Kidney epithelial cell (primary cell): ENCODE measurements at regions not wholly inside any gene's neighbourhood (a gene's known extent, or its start where the extent isn't known, plus 50 kb on each side); places are given as distances from the start of the nearest gene placed in this dataset.
"Not testable (repeated sequence)": the region's sequence is repeated elsewhere in the genome, so short reads cannot be mapped to it uniquely, and the experiment has no call there.

ENCODE experiments used
- DNase-seq: peaks from one replicate; pipeline ENCODE4 v3.0.0-alpha.2; 2010; ENCODE audit warnings: low read depth
- H3K27me3 ChIP-seq: 2 replicates; pipeline ENCODE4 v1.6.0; 2011; ENCODE audit warnings: low read length; ENCODE audit not compliant: control insufficient read depth, insufficient read depth
- H3K36me3 ChIP-seq: 2 replicates; pipeline ENCODE4 v1.5.1; 2011; ENCODE audit warnings: low read length; ENCODE audit not compliant: control insufficient read depth, insufficient read depth
- H3K4me3 ChIP-seq: 2 replicates; pipeline ENCODE4 v1.5.1; 2011; ENCODE audit warnings: low read depth, mild to moderate bottlenecking, control low read depth, low read length
- TF ChIP-seq, protein P1 (sequence below): IDR thresholded peaks from 2 replicates; pipeline ENCODE4 v1.5.1; 2011; ENCODE audit warnings: mild to moderate bottlenecking, moderate library complexity, low read length, control low read depth, inconsistent platforms; ENCODE audit not compliant: insufficient read depth, poor library complexity, severe bottlenecking

DNA sequence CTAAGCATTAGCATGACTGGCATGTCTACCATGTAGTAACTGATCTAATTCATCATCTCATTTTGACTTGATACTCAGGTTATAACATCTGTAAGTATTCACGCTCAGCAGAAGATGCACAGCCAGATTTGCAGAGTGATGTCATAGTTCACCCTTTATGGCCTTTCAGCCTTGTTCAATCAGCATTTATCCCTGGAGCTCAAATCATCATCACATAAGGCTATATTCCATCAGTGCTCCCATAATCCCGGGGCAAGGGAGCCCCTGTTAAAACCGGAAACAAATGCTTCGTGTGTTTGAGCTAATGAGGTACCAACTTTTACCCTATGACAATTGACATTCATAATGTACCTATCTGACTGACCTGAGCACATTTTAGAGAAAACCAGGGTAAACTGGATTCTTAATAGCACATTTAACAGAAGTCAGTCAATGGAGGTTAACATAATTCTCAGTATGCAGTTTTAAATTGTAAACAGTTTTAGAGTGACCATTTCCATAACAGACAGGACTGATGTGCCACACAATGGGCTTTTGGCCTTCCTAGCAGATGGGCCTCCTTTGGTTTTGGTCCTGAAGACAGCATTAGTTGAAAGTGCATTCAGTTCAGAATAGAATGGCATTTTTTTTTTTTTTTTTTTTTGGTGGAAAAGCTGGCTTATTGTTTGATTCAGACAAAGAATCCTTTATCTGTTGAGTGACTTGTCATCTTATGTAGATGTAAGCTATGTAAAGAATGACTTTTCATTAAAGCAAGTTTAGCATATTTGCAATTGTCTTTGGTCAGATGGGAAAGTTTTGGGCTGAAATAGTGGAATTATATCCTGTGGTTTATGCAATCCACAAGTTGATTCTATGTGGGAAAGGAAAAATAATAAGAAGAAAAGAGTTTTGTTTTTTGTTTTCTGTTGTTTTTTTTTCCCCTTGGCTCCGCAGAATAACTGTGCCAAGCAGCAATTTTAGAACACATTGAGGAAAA, 866.0 kb upstream of the ACVR2A start:
- no peaks in the 10 kb centered on the region for H3K27me3 ChIP-seq
- no peaks in the 10 kb centered on the region for H3K36me3 ChIP-seq
- no peak for DNase-seq
- no peak overlapping the region for H3K4me3 ChIP-seq
- TF ChIP-seq, protein P1, sequence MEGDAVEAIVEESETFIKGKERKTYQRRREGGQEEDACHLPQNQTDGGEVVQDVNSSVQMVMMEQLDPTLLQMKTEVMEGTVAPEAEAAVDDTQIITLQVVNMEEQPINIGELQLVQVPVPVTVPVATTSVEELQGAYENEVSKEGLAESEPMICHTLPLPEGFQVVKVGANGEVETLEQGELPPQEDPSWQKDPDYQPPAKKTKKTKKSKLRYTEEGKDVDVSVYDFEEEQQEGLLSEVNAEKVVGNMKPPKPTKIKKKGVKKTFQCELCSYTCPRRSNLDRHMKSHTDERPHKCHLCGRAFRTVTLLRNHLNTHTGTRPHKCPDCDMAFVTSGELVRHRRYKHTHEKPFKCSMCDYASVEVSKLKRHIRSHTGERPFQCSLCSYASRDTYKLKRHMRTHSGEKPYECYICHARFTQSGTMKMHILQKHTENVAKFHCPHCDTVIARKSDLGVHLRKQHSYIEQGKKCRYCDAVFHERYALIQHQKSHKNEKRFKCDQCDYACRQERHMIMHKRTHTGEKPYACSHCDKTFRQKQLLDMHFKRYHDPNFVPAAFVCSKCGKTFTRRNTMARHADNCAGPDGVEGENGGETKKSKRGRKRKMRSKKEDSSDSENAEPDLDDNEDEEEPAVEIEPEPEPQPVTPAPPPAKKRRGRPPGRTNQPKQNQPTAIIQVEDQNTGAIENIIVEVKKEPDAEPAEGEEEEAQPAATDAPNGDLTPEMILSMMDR = no peak

DNA sequence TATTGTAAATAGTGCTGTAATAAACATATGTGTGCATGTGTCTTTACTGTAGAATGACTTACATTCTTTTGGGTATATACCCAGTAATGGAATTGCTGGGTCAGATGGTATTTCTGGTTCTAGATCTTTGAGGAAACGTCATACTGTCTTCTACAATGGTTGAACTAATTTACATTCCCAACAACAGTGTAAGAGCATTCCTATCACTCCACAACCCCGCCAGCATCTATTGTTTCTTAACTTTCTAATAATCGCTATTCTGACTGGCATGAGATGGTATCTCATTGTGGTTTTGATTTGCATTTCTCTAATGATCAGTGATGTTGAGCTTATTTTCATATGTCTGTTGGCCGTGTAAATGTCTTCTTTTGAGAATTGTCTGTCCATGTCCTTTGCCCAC, 873.8 kb upstream of the ACVR2A start:
- not testable (repeated sequence) for H3K4me3 ChIP-seq, DNase-seq, H3K36me3 ChIP-seq, H3K27me3 ChIP-seq

DNA sequence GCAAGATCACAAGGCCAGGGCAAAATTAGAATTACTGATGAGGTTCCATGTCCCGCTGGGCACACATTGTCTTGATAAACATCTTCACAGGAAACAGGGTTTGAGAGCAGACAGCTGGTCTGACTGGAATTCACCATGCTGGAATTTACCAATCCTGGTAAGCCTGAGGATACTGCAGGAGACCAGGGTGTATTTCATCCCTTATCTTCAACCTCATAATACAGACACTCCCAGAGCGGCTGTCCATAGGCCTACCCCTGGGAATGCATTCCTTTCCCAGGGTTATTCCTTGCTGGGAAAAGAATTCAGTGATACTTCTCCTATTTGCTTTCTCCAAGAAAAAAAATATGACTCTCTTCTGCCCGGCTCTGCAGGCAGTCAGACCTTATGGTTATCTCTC, 875.1 kb upstream of the ACVR2A start:
- H3K36me3 ChIP-seq, H3K4me3 ChIP-seq, H3K27me3 ChIP-seq, DNase-seq: not testable (repeated sequence)

DNA sequence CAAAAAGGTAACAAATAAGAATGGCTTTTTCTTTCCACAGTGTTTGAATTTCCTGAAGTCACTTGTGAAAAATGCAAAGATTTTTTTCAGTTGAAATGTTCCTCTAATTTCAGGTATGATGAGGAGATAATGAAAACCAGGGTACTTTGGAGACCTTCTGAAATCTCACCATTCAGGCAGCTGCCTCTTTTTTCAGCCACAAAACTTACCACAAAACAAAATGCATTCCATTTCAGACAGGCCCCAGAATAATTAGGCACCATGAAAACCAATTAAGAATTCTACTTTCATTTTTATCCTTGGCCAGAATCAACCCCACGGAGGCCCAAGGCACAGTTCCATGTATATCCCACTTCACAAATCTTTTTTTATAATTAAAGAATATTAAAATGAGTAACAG, 880.3 kb upstream of the ACVR2A start:
- DNase-seq = no peak
- no peaks in the 10 kb centered on the region for H3K36me3 ChIP-seq
- H3K4me3 ChIP-seq = no peak overlapping the region
- TF ChIP-seq, protein P1 = no peak
- H3K27me3 ChIP-seq = no peaks in the 10 kb centered on the region

DNA sequence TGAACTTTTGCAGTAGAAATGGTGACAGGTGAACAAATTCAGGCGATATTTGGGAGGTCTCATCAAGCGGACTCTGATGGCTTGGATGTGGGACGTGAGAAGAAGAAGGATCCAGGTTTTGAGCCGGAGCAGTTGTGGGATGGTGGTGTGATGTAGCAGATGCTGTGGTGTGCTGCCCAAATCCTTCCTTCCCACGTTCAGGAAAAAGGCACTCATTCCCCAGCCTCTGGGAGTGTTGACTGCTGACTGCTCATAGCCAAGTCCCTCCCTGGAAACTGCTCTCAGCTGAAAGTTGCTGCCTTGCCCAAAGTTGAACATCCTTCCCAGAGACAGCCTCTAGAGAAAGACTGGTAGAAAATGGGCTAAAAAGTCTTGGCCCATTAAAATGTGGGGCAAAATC, 890.3 kb upstream of the ACVR2A start:
- TF ChIP-seq, protein P1 = no peak
- H3K4me3 ChIP-seq = no peak overlapping the region
- no peaks in the 10 kb centered on the region for H3K27me3 ChIP-seq
- no peak for DNase-seq
- no peaks in the 10 kb centered on the region for H3K36me3 ChIP-seq

DNA sequence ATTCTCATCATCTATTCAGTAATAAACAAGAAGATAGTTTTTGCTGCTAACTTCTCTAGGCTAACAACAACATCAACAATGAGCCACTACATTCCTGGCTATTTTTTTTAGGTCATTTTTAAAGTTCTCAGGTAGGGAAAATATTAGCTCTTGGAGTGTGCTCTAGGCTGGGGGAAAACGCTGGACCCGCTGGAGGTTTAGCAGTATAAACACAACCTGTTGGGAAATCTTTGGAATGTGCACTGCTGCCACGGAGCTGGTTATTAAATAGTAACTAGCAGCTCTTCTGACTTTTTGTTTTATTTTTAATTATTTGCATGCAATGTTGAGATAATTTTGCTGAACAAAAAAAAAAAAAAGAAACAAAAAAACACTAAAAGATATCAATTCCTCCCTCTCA, 892.1 kb upstream of the ACVR2A start:
- Histone ChIP-seq H3K36me3 (no peaks in the 10 kb centered on the region), H3K4me3 (no peak overlapping the region), H3K27me3 (no peaks in the 10 kb centered on the region)
- DNase-seq = no peak
- TF ChIP-seq, protein P1 = no peak

DNA sequence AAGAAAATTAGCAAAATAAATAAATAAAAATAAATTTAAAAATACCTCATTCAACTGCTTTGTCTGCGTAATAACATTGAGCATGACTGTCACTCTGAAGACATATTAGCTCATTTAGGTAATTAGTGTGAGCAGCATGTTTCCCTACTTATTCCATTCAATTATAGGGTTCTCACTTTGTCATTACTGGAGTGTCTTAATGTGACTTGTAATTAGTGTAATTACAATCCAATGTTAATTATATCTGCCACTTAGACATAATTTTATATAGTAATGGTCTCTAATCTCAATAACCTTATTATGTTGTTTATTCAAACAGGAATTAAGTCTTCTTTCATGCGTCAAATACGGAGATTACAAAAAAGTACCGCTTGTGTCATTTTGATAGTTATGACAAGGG, 893.9 kb upstream of the ACVR2A start:
- TF ChIP-seq, protein P1 = no peak
- H3K36me3 ChIP-seq = no peaks in the 10 kb centered on the region

More for the DNA sequence above, 893.9 kb upstream of the ACVR2A start:
- Histone ChIP-seq H3K4me3 (no peak overlapping the region), H3K27me3 (no peaks in the 10 kb centered on the region)
- no peak for DNase-seq
